ENCODE measurements at regions not wholly inside any gene's neighbourhood (a gene's known extent, or its start where the extent isn't known, plus 50 kb on each side); places are given as distances from the start of the nearest gene placed in this dataset.
"Not testable (repeated sequence)": the region's sequence is repeated elsewhere in the genome, so short reads cannot be mapped to it uniquely, and the experiment has no call there.

- no peak for DNase-seq (ENCODE audit: low read depth)
Observed at GRCh38 chr2:124967325-124967724, 942.2 kb downstream of the CNTNAP5 start.

GRCh38 chr2:124970030-124970429 lies 944.9 kb downstream of the CNTNAP5 start:
- DNase-seq (ENCODE audit: low read depth), result no peak

- no peak for DNase-seq (ENCODE audit: low read depth)
Observed at GRCh38 chr2:124973396-124973795, 948.3 kb downstream of the CNTNAP5 start.

- no peak for DNase-seq (ENCODE audit: low read depth)
Observed at GRCh38 chr2:124975224-124975623, 950.1 kb downstream of the CNTNAP5 start.

DNA sequence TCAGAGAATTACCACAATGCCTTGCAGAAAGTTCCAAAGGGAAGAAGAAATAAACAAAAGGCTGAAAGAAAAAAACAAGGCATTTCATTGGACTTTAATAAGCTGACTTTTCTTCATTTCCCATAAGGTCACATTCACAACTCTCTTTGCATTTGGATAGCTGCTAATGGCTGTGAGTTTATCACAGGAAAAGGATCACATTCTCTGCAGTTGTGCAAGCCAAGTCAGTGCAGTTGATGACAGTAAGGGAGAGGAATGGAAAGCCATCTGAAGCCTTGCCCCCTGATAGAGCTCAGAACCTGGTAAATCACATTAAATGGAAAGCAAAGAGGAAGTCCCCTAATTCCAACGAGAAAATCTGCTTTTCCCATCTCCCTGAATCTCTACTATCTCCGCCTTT lies 950.6 kb downstream of the CNTNAP5 start:
- DNase-seq (ENCODE audit: low read depth), result no peak

GRCh38 chr2:124978597-124978996 lies 953.5 kb downstream of the CNTNAP5 start:
- DNase-seq (ENCODE audit: low read depth), result no peak

- DNase-seq (ENCODE audit: low read depth), result no peak
Observed at GRCh38 chr2:124983595-124983994, 958.5 kb downstream of the CNTNAP5 start.

DNA sequence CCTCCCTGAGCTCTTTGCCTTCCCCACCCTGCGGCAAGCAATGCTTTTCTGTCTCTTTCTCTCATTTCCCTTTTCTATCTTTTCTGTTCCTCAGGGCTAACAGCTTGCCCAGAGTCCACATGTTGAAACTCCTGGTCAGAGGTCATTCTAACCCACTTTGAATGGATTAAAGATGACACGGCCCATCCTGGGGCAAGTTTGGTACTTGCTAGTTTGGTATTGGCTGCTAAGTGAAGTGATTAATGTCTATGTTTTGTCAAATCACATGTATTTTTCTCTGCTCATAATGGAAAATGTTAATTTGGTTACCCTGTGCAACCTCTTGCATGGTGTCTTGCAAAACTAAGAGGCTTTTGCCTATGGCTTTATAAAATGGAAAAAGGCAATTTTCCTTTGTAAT lies 960.2 kb downstream of the CNTNAP5 start:
- no peak for DNase-seq (ENCODE audit: low read depth)

GRCh38 chr2:124986136-124986535 lies 961.0 kb downstream of the CNTNAP5 start:
- DNase-seq (ENCODE audit: low read depth), result no peak

- DNase-seq (ENCODE audit: low read depth), result not testable (repeated sequence)
Observed at GRCh38 chr2:124986870-124987269, 961.8 kb downstream of the CNTNAP5 start.

DNA sequence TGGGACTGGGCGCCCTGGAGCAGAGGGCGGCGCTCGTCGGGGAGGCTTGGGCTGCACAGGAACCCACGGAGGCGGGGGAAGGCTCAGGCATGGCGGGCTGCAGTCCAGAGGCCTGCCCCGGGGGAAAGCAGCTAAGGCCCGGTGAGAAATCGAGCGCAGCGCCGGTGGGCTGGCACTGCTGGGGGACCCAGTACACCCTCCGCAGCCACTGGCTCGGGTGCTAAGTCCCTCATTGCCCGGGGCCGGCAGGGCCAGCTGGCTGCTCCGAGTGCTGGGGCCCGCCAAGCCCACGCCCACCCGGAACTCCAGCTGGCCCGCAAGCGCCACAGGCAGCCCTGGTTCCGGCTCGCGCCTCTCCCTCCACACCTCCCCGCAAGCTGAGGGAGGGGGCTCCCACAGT lies 962.3 kb downstream of the CNTNAP5 start:
- not testable (repeated sequence) for DNase-seq (ENCODE audit: low read depth)

DNA sequence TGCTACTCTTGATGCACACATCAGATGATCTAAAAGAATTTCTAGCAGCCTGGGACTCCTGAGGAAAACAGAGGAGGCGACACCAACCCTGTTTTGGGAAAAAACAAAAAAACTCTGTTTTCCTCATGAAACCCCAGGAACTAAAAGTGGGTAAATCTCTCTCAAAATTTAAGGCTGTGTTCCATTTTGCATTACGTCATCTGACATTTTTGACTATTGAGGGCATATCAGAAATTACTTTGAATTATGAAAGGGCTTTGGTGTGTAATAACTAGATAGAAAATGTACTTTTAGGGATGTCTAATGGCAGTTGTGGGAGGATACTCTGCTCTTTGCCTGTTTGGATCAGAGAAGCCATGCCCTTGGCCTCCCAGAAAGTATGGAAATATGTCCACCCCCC lies 963.0 kb downstream of the CNTNAP5 start:
- no peak for DNase-seq (ENCODE audit: low read depth)

DNA sequence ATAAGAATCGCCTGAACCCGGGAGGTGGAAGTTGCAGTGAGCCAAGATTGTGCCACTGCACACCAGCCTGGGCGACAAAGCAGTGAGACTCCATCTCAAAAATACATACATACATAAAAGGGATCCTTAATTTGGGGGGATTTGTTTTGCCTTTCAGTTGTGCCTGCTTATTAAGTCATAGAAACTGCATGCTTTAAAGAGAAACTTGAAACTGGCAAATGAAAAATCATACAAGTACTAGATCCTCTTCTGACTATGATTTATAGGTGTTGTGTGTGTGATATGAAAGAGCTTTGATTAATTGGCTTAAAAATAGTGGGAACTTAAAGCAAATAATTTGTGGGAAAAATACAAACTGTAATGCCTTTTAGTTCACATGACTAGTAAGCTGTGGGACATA lies 963.7 kb downstream of the CNTNAP5 start:
- no peak for DNase-seq (ENCODE audit: low read depth)

- DNase-seq (ENCODE audit: low read depth), result no peak
Observed at GRCh38 chr2:124993809-124994208, 968.7 kb downstream of the CNTNAP5 start.

DNA sequence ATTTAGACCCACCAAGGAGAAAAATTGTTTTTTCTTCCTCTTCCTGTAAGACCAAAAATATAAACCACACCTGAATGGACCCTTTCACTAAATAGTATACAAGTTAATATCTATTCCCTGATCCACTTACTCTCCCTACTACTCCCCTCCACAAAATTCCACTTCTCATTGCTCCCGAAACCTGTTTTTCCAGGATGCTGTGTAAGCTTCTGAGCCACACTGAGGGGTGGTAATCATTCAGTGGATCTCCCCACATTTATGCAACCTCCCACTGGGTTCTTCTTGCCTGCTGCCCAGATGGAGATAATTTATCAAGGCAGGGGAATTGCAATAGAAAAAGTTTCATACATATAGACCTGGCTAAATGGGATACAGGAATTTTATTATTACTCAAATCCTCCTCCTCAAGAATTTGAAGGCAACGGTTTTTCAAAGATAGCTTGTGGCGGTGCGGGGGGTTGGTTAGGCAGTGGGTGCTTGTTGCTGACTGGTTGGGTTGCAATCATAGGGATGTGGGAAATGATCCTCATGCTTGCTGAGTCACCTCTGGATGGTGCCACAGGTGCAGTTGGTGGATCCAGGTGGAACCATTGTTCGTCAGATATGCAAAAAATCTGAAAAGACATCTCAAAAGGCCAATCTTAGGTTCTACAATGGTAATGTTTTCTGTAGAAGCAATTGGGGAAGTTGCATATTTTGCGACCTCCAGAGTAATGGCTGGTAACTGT lies 970.3 kb downstream of the CNTNAP5 start:
- no peak for DNase-seq (ENCODE audit: low read depth)

GRCh38 chr2:124996406-124996805 lies 971.3 kb downstream of the CNTNAP5 start:
- no peak for DNase-seq (ENCODE audit: low read depth)

- no peak for DNase-seq (ENCODE audit: low read depth)
Observed at GRCh38 chr2:124999906-125000305, 974.8 kb downstream of the CNTNAP5 start.

DNA sequence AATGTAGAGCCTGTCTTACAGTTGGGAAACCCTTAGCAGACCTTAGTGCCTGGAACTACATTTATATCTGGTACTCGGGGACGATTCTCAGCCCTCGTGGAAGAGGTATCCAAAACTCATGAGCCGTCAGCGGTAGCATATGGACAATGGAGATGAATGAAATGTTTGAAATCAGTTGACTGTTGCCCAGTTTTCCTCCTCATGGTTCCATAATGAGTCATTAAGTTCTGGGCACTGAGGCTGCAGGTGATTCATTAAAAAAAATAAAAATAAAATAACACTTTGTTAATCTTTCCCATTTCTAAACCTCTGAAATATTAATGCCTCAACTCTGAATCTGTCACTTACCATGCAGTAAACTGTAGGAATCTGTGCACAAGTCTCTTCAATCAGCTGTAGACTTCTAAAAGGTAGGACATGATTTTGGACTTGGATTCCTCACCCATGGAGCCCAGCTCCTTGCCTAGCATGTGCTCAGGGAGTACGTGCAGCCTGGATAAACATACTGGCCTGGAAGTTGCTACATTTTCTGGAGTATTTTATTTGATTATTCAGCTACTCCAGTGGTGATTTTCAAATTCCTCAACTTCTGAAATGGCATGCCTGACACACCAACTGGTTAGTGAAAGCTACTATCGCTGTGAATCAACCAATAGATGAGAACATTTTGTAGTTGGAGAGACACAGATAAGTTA lies 979.2 kb downstream of the CNTNAP5 start:
- no peak for DNase-seq (ENCODE audit: low read depth)

DNA sequence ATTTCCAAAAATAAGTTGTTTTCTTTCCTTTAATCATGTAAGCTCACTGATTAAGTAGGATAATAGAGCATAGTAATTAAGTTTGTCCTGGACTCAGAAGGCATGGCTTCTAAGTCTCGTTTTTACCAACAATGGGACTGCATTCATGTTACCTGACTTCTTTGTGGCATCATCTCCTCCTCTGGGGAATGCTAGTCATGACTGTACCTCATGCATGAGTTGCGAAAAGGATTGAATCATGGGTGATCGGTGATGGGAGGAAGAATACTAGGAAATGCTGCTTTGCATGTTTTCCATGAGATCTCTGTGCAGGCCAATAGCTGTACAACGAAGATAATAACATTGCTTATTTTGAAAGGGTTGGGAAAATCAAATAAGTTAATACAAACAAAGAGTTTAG lies 981.6 kb downstream of the CNTNAP5 start:
- DNase-seq (ENCODE audit: low read depth), result no peak

- not testable (repeated sequence) for DNase-seq (ENCODE audit: low read depth)
Observed at GRCh38 chr2:125028721-125029120, 1003.6 kb downstream of the CNTNAP5 start.

DNA sequence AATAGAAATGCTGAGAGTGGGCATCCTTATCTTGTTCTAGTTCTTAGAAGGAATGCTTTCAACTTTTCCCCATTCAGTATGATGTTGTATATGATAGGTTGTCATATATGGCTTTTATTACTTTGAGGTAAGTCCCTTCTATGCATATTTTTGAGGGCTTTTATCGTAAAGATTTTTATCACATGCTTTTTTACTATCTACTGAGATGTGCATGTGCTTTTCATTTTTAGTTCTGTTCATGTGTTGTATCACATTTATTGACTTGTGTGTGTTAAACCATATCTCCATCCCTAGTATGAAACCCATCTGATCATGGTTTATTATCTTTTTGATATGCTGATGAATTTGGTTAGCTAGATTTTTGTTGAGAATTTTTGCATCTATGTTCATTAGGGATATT lies 1008.8 kb downstream of the CNTNAP5 start:
- no peak for DNase-seq (ENCODE audit: low read depth)

DNA sequence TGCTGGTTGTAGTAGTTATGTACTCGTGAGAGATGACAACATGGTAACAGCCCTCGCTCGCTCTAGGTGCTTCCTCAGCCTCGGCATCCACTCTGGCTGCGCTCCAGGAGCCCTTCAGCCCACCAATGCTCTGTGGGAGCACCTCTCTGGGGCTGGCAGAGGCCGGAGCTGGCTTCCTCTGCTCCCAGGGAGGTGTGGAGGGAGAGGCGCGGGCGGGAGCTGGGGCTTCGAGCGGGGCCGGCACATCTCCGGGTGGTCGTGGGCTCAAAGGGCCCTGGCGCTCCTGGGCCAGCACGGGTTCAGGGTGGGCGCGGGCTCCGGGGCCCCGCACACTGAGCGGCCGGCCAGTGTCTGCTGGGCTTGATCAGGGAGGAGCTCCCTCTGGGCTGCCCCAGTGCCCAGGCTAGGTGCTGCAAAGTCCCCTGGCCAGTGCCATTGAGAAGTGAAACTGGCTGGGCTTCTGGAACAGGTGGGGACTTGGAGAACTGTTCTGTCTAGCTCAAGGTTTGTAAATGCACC lies 1012.1 kb downstream of the CNTNAP5 start:
- no peak for DNase-seq (ENCODE audit: low read depth)

DNA sequence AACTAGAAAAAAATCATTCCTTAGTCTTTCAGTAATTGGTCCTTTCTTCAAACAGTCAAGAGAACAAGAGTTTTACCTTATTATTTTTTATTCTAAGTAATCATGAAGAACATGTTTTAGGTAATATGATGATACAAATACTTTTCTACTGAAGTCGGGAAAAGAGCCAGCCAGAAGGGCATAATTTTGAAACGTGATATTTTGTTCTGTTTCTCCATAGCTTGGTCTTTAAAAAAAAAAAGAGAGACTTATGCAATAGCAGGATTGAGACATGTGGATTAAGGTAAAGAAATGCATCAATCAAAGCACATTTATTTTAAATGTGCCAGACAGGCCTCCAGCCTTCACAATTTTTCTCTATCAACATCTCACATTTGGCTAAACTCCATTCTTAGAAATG lies 1016.8 kb downstream of the CNTNAP5 start:
- no peak for DNase-seq (ENCODE audit: low read depth)

GRCh38 chr2:125042727-125043126 lies 1017.6 kb downstream of the CNTNAP5 start:
- no peak for DNase-seq (ENCODE audit: low read depth)
